Epithelial cell of proximal tubule (primary cell): ENCODE measurements at regions not wholly inside any gene's neighbourhood (a gene's known extent, or its start where the extent isn't known, plus 50 kb on each side); places are given as distances from the start of the nearest gene placed in this dataset.

Experiments used
- DNase-seq: peaks from one replicate; pipeline ENCODE4 v3.0.0-alpha.2; 2011; ENCODE audit warnings: low read depth
- H3K4me3 ChIP-seq: 2 replicates; pipeline ENCODE4 v1.5.1; 2011; ENCODE audit warnings: low read depth, mild to moderate bottlenecking, low read length
- CTCF ChIP-seq: conservative IDR thresholded peaks from 2 replicates; pipeline ENCODE4 v1.5.1; 2012; ENCODE audit warnings: low read depth, mild to moderate bottlenecking, low read length

GRCh38 chr17:22454070-22454999 lies 762.0 kb downstream of the KCNJ18 start:
- no peak overlapping the region for H3K4me3 ChIP-seq
- no peak for TF ChIP-seq CTCF
- DNase-seq = no peak

- no peak for TF ChIP-seq CTCF
- no peak for DNase-seq
- H3K4me3 ChIP-seq = no peak overlapping the region
Measured at GRCh38 chr17:22459331-22459952, 767.1 kb downstream of the KCNJ18 start.

- TF ChIP-seq CTCF = no peak
- DNase-seq = no peak
- H3K4me3 ChIP-seq = no peak overlapping the region
Measured at GRCh38 chr17:22459953-22460350, 767.6 kb downstream of the KCNJ18 start.

GRCh38 chr17:22460461-22461063 lies 768.2 kb downstream of the KCNJ18 start:
- no peak for DNase-seq
- H3K4me3 ChIP-seq = no peak overlapping the region
- TF ChIP-seq CTCF = no peak

GRCh38 chr17:22461460-22462145 lies 769.3 kb downstream of the KCNJ18 start:
- DNase-seq = no peak
- H3K4me3 ChIP-seq = no peak overlapping the region
- no peak for TF ChIP-seq CTCF

GRCh38 chr17:22462461-22462860 lies 770.1 kb downstream of the KCNJ18 start:
- DNase-seq = no peak
- H3K4me3 ChIP-seq = no peak overlapping the region
- no peak for TF ChIP-seq CTCF
